K562 (cell line): ENCODE measurements at regions not wholly inside any gene's neighbourhood (a gene's known extent, or its start where the extent isn't known, plus 50 kb on each side); places are given as distances from the start of the nearest gene placed in this dataset.
"Not testable (repeated sequence)": the region's sequence is repeated elsewhere in the genome, so short reads cannot be mapped to it uniquely, and the experiment has no call there.

Source experiments
- FOXM1 ChIP-seq, 2 experiments: fragments of 450-650 bp in 1 of 2; sonication (generic) in 1 of 2; formaldehyde crosslinking in 1 of 2; IDR thresholded peaks; 2 replicates each; pipeline versions ENCODE4 v1.6.1 to v1.9.0; 2017 to 2022; ENCODE audit warnings: low read depth in 2 of 2, mild to moderate bottlenecking in 2 of 2, missing genetic modification reagents in 1 of 2, moderate library complexity in 1 of 2
- GABPA ChIP-seq: fragments of 200-800 bp; sonication (Bioruptor generic); conservative IDR thresholded peaks from 2 replicates; pipeline ENCODE4 v1.6.1; 2016; ENCODE audit warnings: low read depth, missing genetic modification characterization, missing compliant biosample characterization
- KDM5B ChIP-seq: fragments of 200-600 bp; sonication (generic); IDR thresholded peaks from 2 replicates; pipeline ENCODE4 v1.6.1; 2012; ENCODE audit warnings: low read depth, mild to moderate bottlenecking, moderate library complexity, low read length, control low read depth, inconsistent platforms; ENCODE audit not compliant: insufficient replicate concordance
- POLR2AphosphoS2 ChIP-seq: IDR thresholded peaks from 2 replicates; pipeline ENCODE4 v1.6.1; 2012; ENCODE audit warnings: low read length, improper control_type of control experiment
- POU5F1 ChIP-seq: fragments of 150-350 bp; IDR thresholded peaks from 2 replicates; pipeline ENCODE4 v1.6.1; 2014; ENCODE audit warnings: borderline replicate concordance, low read length, low read depth, mild to moderate bottlenecking; ENCODE audit not compliant: partially characterized antibody
- TAF1 ChIP-seq: IDR thresholded peaks from 2 replicates; pipeline ENCODE4 v1.6.1; 2011; ENCODE audit warnings: mild to moderate bottlenecking, low read length, moderate library complexity; ENCODE audit not compliant: insufficient read depth, control insufficient read depth, severe bottlenecking; ENCODE audit errors: extremely low read depth
- TF ChIP-seq, protein P1 (sequence below): sonication (generic); formaldehyde crosslinking; IDR thresholded peaks from 2 replicates; pipeline ENCODE4 v1.9.0; 2022; ENCODE audit warnings: mild to moderate bottlenecking, missing genetic modification reagents
- TF ChIP-seq, protein P2 (sequence below), 3 experiments: IDR thresholded peaks in 2 of 3; conservative IDR thresholded peaks in 1 of 3; 2 replicates each; pipeline ENCODE4 v1.5.1; 2011 to 2012; ENCODE audit warnings: low read length in 3 of 3, mild to moderate bottlenecking in 3 of 3, control low read depth in 2 of 3, improper control_type of control experiment in 1 of 3, inconsistent platforms in 1 of 3, low read depth in 1 of 3, mixed read lengths in 1 of 3, moderate library complexity in 1 of 3; ENCODE audit not compliant: insufficient read depth in 2 of 3
- TF ChIP-seq, protein P3 (sequence below): sonication (generic); formaldehyde crosslinking; IDR thresholded peaks from 2 replicates; pipeline ENCODE4 v1.4.0; 2020; ENCODE audit warnings: mild to moderate bottlenecking, missing genetic modification reagents
- TF ChIP-seq, protein P4 (sequence below): fragments of 200-600 bp; sonication (generic); IDR thresholded peaks from one replicate; pipeline ENCODE4 v1.6.1; 2012; ENCODE audit warnings: mild to moderate bottlenecking, low read depth, low read length, inconsistent platforms

DNA sequence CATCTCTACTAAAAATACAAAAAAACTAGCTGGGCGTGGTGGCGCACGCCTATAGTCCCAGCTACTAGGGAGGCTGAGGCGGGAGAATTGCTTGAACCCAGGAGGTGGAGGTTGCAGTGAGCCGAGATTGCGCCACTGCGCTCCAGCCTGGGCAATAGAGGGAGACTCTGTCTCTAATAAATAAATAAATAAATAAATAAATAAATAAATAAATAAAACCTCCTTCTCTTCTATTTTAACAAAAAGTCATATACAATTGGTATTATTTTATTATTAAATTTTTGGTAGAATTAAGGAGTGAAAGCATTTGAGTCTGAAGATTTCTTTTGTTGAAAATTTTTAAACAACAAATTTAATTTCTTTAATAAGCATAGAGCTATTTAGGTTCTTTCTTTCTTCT is 301.7 kb downstream of the CD83 start:
- not testable (repeated sequence) for TF ChIP-seq FOXM1 (IDR thresholded peaks at IDR 0.05; ENCODE audit: low read depth); FOXM1 (CRISPR knock-in tag; IDR thresholded peaks at IDR 0.05; ENCODE audit: low read depth); KDM5B; TAF1; GABPA (tag); POU5F1; POLR2AphosphoS2
- TF ChIP-seq, protein P1, sequence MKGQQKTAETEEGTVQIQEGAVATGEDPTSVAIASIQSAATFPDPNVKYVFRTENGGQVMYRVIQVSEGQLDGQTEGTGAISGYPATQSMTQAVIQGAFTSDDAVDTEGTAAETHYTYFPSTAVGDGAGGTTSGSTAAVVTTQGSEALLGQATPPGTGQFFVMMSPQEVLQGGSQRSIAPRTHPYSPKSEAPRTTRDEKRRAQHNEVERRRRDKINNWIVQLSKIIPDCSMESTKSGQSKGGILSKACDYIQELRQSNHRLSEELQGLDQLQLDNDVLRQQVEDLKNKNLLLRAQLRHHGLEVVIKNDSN (CRISPR knock-in tag) = not testable (repeated sequence)
- TF ChIP-seq, protein P2, sequence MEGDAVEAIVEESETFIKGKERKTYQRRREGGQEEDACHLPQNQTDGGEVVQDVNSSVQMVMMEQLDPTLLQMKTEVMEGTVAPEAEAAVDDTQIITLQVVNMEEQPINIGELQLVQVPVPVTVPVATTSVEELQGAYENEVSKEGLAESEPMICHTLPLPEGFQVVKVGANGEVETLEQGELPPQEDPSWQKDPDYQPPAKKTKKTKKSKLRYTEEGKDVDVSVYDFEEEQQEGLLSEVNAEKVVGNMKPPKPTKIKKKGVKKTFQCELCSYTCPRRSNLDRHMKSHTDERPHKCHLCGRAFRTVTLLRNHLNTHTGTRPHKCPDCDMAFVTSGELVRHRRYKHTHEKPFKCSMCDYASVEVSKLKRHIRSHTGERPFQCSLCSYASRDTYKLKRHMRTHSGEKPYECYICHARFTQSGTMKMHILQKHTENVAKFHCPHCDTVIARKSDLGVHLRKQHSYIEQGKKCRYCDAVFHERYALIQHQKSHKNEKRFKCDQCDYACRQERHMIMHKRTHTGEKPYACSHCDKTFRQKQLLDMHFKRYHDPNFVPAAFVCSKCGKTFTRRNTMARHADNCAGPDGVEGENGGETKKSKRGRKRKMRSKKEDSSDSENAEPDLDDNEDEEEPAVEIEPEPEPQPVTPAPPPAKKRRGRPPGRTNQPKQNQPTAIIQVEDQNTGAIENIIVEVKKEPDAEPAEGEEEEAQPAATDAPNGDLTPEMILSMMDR (IDR thresholded peaks at IDR 0.05 in 2 of 3, conservative IDR thresholded peaks at IDR 0.05 in 1 of 3; ENCODE audit: insufficient read depth in 2 of 3, low read depth in 1 of 3, low read length in 3 of 3) = not testable (repeated sequence)
- TF ChIP-seq, protein P3, sequence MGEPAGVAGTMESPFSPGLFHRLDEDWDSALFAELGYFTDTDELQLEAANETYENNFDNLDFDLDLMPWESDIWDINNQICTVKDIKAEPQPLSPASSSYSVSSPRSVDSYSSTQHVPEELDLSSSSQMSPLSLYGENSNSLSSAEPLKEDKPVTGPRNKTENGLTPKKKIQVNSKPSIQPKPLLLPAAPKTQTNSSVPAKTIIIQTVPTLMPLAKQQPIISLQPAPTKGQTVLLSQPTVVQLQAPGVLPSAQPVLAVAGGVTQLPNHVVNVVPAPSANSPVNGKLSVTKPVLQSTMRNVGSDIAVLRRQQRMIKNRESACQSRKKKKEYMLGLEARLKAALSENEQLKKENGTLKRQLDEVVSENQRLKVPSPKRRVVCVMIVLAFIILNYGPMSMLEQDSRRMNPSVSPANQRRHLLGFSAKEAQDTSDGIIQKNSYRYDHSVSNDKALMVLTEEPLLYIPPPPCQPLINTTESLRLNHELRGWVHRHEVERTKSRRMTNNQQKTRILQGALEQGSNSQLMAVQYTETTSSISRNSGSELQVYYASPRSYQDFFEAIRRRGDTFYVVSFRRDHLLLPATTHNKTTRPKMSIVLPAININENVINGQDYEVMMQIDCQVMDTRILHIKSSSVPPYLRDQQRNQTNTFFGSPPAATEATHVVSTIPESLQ = not testable (repeated sequence)
- TF ChIP-seq, protein P4, sequence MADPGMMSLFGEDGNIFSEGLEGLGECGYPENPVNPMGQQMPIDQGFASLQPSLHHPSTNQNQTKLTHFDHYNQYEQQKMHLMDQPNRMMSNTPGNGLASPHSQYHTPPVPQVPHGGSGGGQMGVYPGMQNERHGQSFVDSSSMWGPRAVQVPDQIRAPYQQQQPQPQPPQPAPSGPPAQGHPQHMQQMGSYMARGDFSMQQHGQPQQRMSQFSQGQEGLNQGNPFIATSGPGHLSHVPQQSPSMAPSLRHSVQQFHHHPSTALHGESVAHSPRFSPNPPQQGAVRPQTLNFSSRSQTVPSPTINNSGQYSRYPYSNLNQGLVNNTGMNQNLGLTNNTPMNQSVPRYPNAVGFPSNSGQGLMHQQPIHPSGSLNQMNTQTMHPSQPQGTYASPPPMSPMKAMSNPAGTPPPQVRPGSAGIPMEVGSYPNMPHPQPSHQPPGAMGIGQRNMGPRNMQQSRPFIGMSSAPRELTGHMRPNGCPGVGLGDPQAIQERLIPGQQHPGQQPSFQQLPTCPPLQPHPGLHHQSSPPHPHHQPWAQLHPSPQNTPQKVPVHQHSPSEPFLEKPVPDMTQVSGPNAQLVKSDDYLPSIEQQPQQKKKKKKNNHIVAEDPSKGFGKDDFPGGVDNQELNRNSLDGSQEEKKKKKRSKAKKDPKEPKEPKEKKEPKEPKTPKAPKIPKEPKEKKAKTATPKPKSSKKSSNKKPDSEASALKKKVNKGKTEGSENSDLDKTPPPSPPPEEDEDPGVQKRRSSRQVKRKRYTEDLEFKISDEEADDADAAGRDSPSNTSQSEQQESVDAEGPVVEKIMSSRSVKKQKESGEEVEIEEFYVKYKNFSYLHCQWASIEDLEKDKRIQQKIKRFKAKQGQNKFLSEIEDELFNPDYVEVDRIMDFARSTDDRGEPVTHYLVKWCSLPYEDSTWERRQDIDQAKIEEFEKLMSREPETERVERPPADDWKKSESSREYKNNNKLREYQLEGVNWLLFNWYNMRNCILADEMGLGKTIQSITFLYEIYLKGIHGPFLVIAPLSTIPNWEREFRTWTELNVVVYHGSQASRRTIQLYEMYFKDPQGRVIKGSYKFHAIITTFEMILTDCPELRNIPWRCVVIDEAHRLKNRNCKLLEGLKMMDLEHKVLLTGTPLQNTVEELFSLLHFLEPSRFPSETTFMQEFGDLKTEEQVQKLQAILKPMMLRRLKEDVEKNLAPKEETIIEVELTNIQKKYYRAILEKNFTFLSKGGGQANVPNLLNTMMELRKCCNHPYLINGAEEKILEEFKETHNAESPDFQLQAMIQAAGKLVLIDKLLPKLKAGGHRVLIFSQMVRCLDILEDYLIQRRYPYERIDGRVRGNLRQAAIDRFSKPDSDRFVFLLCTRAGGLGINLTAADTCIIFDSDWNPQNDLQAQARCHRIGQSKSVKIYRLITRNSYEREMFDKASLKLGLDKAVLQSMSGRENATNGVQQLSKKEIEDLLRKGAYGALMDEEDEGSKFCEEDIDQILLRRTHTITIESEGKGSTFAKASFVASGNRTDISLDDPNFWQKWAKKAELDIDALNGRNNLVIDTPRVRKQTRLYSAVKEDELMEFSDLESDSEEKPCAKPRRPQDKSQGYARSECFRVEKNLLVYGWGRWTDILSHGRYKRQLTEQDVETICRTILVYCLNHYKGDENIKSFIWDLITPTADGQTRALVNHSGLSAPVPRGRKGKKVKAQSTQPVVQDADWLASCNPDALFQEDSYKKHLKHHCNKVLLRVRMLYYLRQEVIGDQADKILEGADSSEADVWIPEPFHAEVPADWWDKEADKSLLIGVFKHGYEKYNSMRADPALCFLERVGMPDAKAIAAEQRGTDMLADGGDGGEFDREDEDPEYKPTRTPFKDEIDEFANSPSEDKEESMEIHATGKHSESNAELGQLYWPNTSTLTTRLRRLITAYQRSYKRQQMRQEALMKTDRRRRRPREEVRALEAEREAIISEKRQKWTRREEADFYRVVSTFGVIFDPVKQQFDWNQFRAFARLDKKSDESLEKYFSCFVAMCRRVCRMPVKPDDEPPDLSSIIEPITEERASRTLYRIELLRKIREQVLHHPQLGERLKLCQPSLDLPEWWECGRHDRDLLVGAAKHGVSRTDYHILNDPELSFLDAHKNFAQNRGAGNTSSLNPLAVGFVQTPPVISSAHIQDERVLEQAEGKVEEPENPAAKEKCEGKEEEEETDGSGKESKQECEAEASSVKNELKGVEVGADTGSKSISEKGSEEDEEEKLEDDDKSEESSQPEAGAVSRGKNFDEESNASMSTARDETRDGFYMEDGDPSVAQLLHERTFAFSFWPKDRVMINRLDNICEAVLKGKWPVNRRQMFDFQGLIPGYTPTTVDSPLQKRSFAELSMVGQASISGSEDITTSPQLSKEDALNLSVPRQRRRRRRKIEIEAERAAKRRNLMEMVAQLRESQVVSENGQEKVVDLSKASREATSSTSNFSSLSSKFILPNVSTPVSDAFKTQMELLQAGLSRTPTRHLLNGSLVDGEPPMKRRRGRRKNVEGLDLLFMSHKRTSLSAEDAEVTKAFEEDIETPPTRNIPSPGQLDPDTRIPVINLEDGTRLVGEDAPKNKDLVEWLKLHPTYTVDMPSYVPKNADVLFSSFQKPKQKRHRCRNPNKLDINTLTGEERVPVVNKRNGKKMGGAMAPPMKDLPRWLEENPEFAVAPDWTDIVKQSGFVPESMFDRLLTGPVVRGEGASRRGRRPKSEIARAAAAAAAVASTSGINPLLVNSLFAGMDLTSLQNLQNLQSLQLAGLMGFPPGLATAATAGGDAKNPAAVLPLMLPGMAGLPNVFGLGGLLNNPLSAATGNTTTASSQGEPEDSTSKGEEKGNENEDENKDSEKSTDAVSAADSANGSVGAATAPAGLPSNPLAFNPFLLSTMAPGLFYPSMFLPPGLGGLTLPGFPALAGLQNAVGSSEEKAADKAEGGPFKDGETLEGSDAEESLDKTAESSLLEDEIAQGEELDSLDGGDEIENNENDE = not testable (repeated sequence)
